ENCODE measurements at regions not wholly inside any gene's neighbourhood (a gene's known extent, or its start where the extent isn't known, plus 50 kb on each side); places are given as distances from the start of the nearest gene placed in this dataset.

- TF ChIP-seq, protein P1, sequence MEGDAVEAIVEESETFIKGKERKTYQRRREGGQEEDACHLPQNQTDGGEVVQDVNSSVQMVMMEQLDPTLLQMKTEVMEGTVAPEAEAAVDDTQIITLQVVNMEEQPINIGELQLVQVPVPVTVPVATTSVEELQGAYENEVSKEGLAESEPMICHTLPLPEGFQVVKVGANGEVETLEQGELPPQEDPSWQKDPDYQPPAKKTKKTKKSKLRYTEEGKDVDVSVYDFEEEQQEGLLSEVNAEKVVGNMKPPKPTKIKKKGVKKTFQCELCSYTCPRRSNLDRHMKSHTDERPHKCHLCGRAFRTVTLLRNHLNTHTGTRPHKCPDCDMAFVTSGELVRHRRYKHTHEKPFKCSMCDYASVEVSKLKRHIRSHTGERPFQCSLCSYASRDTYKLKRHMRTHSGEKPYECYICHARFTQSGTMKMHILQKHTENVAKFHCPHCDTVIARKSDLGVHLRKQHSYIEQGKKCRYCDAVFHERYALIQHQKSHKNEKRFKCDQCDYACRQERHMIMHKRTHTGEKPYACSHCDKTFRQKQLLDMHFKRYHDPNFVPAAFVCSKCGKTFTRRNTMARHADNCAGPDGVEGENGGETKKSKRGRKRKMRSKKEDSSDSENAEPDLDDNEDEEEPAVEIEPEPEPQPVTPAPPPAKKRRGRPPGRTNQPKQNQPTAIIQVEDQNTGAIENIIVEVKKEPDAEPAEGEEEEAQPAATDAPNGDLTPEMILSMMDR (conservative IDR thresholded peaks at IDR 0.05; ENCODE audit: low read depth, low read length): no peak
- no peak for TF ChIP-seq EZH2phosphoT487 (IDR thresholded peaks at IDR 0.05; ENCODE audit: borderline replicate concordance, low read length)
- no peak for TF ChIP-seq EZH2 (IDR thresholded peaks at IDR 0.05; ENCODE audit: low read length, unreplicated experiment)
Observed at GRCh38 chr5:42143361-42143760, 218.3 kb downstream of the FBXO4 start.
